ENCODE measurements at regions not wholly inside any gene's neighbourhood (a gene's known extent, or its start where the extent isn't known, plus 50 kb on each side); places are given as distances from the start of the nearest gene placed in this dataset.

DNA sequence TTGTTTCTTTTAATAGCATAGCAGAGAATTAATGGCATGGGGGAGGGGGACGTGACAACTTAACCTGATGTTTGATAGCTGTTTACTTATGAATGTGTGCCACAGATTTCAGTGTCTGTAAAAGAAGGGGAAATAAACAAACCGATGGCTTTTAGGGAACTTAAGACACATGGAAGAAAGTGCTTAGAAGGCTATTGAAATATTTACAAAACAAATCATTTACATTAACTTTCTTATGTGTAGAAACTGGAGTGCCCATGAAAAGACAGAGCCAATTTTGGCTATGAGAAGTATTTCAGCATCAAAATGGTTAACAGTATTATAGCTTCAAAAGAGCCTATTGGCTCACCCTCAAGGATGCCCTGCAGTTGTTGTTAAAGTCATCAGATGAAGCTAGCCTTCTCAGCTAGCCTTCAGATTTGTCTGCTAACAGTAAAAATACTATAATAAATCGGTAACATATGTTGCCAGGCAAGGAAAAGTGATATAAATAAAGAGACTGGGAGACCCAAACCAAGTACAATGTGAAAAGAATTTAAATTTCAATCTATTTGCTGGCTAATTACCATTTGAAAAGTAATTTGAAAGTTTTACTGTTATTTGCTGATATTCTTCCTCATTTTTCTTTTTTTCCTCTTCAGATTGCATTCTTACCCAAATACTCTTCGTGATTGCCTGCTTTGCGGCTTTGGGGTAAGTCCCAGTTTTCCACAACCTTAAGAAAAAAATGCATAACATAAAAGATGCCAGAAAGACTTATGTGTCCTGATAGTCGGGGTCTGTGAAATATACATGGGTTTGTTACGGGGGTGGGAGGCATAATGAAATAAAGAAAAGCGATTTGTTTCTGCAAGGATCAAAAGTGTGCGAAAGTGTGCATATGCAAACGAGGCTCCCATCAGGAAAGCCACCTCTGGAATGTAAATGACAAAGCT is 256.4 kb downstream of the MEIS1 start:
- DNase-seq (ENCODE audit: extremely low read depth, low read depth), result no peak
- TF ChIP-seq, protein P1, sequence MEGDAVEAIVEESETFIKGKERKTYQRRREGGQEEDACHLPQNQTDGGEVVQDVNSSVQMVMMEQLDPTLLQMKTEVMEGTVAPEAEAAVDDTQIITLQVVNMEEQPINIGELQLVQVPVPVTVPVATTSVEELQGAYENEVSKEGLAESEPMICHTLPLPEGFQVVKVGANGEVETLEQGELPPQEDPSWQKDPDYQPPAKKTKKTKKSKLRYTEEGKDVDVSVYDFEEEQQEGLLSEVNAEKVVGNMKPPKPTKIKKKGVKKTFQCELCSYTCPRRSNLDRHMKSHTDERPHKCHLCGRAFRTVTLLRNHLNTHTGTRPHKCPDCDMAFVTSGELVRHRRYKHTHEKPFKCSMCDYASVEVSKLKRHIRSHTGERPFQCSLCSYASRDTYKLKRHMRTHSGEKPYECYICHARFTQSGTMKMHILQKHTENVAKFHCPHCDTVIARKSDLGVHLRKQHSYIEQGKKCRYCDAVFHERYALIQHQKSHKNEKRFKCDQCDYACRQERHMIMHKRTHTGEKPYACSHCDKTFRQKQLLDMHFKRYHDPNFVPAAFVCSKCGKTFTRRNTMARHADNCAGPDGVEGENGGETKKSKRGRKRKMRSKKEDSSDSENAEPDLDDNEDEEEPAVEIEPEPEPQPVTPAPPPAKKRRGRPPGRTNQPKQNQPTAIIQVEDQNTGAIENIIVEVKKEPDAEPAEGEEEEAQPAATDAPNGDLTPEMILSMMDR (IDR thresholded peaks at IDR 0.05; ENCODE audit: low read depth, low read length), result no peak

DNA sequence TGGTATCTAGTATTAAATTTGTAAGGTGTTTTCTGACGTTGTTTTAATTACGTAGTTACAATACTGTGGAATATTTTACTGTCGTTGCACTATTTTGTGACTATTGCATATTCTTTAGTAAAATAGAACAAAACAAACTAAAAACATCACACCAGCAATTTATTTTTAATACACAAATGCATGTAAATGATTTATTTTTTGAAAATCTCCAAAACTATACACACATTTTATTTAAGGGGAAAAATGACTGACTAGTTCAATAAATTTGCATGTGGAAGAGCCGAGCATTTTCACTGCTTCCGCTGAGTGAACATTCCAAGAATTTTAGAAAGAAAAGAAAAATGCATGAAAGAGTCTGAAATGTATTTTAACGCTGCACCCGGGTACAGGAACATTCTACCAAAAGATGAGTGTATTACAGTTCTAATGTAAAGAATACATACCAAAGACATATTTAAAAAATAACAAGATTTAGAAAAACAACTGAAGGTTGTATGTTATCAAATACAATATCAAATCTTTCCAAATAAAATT is 257.7 kb downstream of the MEIS1 start:
- TF ChIP-seq, protein P1 (IDR thresholded peaks at IDR 0.05; ENCODE audit: low read depth, low read length), result no peak
- no peak for DNase-seq (ENCODE audit: extremely low read depth, low read depth)

DNA sequence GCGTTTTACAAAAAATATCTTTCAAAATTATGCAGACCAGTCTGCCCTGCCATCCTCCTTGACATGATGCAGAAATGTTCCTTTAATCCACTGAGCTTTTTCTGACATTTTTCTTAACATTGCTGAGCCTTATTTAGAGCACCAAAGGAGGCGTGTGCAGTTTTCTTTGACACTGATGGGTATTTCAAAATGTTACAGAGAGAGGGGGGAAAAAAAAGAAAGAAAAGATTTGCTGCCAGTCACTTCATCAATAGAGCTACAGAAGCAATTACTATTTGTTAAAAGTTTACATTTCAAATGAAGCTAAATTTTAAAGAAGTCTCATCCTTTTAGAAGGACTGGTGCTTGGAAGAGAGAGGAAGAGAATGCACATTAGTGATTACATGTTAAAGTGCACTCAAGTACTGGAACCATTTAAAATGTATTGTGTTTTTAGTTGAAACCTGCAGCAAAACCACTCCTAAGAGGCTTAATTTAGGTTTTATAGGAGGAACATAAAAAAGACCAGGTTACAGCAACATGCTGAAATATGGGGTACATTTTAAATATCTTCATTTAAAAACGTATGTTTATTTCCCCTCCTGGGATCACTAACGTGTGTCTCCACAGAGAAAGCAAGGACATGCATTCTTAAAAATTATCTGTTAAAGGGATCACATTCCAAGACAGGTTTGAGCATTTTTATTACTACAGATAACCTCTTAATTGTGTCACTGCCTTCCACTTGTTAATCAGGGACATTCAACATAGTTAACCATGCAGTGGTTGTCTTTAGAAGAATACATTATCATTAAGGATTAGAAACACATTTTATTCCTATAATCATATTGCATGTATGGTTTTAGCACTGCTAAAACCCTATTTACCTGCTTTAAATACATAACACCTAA is 258.4 kb downstream of the MEIS1 start:
- no peak for DNase-seq (ENCODE audit: extremely low read depth, low read depth)
- TF ChIP-seq, protein P1 (IDR thresholded peaks at IDR 0.05; ENCODE audit: low read depth, low read length), result no peak

DNA sequence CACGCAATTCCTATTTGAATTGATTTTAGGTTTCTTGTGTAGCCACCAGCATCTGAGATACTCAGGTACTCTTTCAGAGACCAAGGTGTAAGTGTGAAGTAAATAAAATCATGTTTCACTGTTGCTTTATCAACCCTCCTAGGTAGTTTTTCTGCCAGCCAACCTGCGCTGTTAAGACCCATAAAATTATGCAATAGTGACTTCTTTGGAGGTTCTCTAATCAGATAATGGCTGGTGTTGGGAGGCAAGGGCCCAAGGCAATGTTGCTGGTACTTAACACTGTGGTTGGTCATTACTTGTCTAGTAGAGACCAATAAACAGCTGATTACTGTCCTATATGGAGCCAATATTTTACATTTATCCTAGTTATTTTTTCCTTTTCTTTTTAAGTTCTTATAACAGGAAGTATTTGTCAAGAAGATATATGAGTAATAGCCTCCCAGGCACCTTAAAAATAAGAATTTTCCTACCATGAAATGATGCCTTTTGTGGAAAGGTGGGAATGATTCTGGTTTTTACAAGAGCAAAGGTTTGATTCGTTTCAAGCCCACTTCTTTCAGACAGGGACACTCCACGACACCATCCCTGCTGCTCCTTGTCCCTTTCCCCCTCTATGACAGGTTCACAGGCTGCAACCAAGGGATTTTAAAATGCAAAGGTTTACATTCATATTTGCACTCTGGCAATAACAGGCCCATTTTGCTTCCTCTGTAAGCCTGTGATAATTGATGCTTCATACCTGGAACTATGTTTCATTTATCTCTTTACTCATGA is 259.3 kb downstream of the MEIS1 start:
- no peak for DNase-seq (ENCODE audit: extremely low read depth, low read depth)
- TF ChIP-seq, protein P1 (IDR thresholded peaks at IDR 0.05; ENCODE audit: low read depth, low read length), result no peak

DNA sequence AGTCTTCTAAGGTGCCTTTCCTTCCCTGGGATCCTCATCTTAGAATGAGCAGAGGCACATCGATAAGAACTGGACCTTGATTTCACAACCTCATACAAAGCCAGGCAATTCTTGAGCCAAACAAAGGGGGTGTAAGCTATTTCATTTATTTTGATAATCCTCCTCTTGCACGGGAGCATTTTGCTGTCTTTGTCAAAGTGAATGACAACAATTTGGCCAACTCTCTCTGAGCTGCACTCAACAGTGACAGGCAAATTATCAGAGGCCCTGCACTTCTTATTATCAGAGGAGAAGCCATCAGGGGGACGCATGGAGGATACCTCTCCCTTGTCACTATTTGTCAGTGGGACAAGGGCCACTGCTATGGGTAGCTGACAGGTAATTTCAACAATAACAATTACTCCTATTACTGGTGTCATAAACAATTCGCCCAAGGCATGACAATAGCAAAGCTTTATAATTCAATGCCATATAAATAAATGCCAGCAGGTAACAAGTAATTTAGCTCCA is 260.4 kb downstream of the MEIS1 start:
- no peak for DNase-seq (ENCODE audit: extremely low read depth, low read depth)
- TF ChIP-seq, protein P1 (IDR thresholded peaks at IDR 0.05; ENCODE audit: low read depth, low read length), result no peak

DNA sequence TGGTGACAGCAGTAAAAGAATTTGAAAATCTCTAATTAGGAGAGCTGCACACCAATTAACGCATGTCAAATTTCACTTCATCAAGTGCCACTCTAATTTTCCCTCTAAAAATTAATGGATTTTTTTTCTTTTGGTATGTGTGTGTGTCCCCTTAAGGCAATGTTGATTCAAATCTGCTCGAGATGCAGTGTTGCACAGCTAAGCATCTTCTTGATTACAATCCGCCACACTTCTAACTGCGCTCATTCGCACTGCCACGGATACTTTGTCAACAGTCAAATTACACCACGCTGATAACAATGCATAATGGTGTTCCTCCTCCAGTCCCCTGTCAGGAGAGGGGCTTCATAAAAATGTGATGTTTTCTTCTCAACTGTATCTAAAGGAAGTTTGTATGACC is 261.4 kb downstream of the MEIS1 start:
- TF ChIP-seq, protein P1 (IDR thresholded peaks at IDR 0.05; ENCODE audit: low read depth, low read length), result no peak
- no peak for DNase-seq (ENCODE audit: extremely low read depth, low read depth)
